Vagina (tissue), 2 donors: ENCODE measurements at regions not wholly inside any gene's neighbourhood (a gene's known extent, or its start where the extent isn't known, plus 50 kb on each side); places are given as distances from the start of the nearest gene placed in this dataset.

Experiments
- POLR2A ChIP-seq, 2 donors: fragments of 450-650 bp; IDR thresholded peaks; one replicate each; pipeline ENCODE4 v1.6.1; 2017; ENCODE audit warnings: antibody characterized with exemption in 2 of 2, mild to moderate bottlenecking in 2 of 2, moderate library complexity in 2 of 2
- TF ChIP-seq, protein P1 (sequence below), 3 experiments: fragments of 450-650 bp in 2 of 3; fragments of 200-600 bp in 1 of 3; sonication (generic) in 1 of 3; IDR thresholded peaks; one replicate each; pipeline ENCODE4 v1.5.1; 2017 to 2019; ENCODE audit warnings: antibody characterized with exemption in 3 of 3, mild to moderate bottlenecking in 2 of 3, moderate library complexity in 2 of 3

- TF ChIP-seq, protein P1, sequence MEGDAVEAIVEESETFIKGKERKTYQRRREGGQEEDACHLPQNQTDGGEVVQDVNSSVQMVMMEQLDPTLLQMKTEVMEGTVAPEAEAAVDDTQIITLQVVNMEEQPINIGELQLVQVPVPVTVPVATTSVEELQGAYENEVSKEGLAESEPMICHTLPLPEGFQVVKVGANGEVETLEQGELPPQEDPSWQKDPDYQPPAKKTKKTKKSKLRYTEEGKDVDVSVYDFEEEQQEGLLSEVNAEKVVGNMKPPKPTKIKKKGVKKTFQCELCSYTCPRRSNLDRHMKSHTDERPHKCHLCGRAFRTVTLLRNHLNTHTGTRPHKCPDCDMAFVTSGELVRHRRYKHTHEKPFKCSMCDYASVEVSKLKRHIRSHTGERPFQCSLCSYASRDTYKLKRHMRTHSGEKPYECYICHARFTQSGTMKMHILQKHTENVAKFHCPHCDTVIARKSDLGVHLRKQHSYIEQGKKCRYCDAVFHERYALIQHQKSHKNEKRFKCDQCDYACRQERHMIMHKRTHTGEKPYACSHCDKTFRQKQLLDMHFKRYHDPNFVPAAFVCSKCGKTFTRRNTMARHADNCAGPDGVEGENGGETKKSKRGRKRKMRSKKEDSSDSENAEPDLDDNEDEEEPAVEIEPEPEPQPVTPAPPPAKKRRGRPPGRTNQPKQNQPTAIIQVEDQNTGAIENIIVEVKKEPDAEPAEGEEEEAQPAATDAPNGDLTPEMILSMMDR (IDR thresholded peaks at IDR 0.05), result no peak
- TF ChIP-seq POLR2A (IDR thresholded peaks at IDR 0.05), result no peak
Observed at GRCh38 chr11:91495837-91496236, 728.8 kb upstream of the FAT3 start.
